ENCODE measurements at regions not wholly inside any gene's neighbourhood (a gene's known extent, or its start where the extent isn't known, plus 50 kb on each side); places are given as distances from the start of the nearest gene placed in this dataset.

DNA sequence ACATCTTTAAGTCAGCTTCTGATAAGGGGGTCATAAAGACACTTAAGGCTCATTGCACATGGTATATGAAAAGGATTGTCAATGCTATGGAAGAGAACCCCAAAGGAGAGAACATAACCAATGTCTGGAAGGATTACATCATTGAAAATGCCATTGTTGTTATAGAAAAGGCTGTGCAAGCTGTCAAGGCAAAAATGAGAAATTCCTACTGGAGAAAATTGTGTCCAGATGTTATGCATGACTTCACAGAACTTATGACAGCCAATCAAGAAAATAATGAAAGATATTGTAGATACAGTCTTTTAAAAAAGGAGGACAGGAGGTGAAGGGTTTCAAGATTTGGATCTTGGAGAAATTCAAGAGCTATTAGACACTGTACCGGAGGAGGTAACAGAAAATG lies 96.3 kb upstream of the MBNL1 start:
- peaks cover 28% of the 10 kb centered on the region for H3F3A ChIP-seq (replicated peaks; ENCODE audit: insufficient read depth)
- peak overlapping the region in 1 of 2 experiments; percentile 19; a peak in 1 of 4 replicates for H3K27ac ChIP-seq (ENCODE audit: low read depth in 2 of 2, low read length in 1 of 2)
- no peak overlapping the region for H3K9ac ChIP-seq
- WGBS (ENCODE audit: low lambda C conversion rate): 63% methylated on average over 1 of the region's 1 CpG
- no peak for DNase-seq
- H3K4me2 ChIP-seq: no peak overlapping the region
- H3K36me3 ChIP-seq (replicated peaks in 1 of 2; ENCODE audit: control insufficient read depth in 1 of 2, insufficient read depth in 2 of 2, low read length in 1 of 2): no peaks in the 10 kb centered on the region
- no peak overlapping the region for H2AFZ ChIP-seq (ENCODE audit: low read depth)
- ChIA-PET CTCF (interaction anchor here (0.7 to 1.6 kb wide), 3 partner anchors 11 to 300 kb away, joined by 3 read pairs; no protein-coding TSS in a partner anchor), POLR2A (no interaction called here)
- no peaks in the 10 kb centered on the region for H3K9me2 ChIP-seq
- H3K79me2 ChIP-seq (ENCODE audit: insufficient read depth): no peaks in the 10 kb centered on the region
- no peaks in the 10 kb centered on the region for H3K9me3 ChIP-seq
- H3K4me3 ChIP-seq (ENCODE audit: low read depth in 2 of 2, low read length in 1 of 2): no peak overlapping the region
- no peaks in the 10 kb centered on the region for H4K20me1 ChIP-seq (ENCODE audit: insufficient read depth)
- no peak for TF ChIP-seq MEF2A (IDR thresholded peaks at IDR 0.05; ENCODE audit: borderline replicate concordance, low read depth)
- TF ChIP-seq TEAD4 (IDR thresholded peaks at IDR 0.05; ENCODE audit: borderline replicate concordance, insufficient read depth): peak; percentile 15; the same call in 1 of the 2 replicates
- no peak for TF ChIP-seq YY1 (IDR thresholded peaks at IDR 0.05; ENCODE audit: low read depth)
- peak; percentile 87 for TF ChIP-seq TCF12 (IDR thresholded peaks at IDR 0.05)
- no peak for TF ChIP-seq GATA2 (CRISPR knock-in tag; IDR thresholded peaks at IDR 0.05)
- TF ChIP-seq RXRA (IDR thresholded peaks at IDR 0.05; ENCODE audit: borderline replicate concordance, low read depth): 0 out of 2 replicates have a peak, but pooled peaks have one; percentile 21
- no peak for TF ChIP-seq MAX (IDR thresholded peaks at IDR 0.05; ENCODE audit: low read depth)
- TF ChIP-seq JUND (IDR thresholded peaks at IDR 0.05): peak; percentile 49; the same call in 1 of the 2 replicates
- TF ChIP-seq ZBTB33 (IDR thresholded peaks at IDR 0.05; ENCODE audit: borderline replicate concordance, low read depth): no peak
- no peak for TF ChIP-seq RFX5 (IDR thresholded peaks at IDR 0.05; ENCODE audit: low read length)
- TF ChIP-seq USF2 (IDR thresholded peaks at IDR 0.05; ENCODE audit: borderline replicate concordance, low read depth, low read length): no peak
- TF ChIP-seq POLR2AphosphoS5 (IDR thresholded peaks at IDR 0.05; ENCODE audit: low read depth, low read length): no peak
- TF ChIP-seq NRF1 (IDR thresholded peaks at IDR 0.05; ENCODE audit: low read depth, low read length): no peak
- TF ChIP-seq FOXJ3 (CRISPR knock-in tag; IDR thresholded peaks at IDR 0.05): no peak
- TF ChIP-seq NFIC (IDR thresholded peaks at IDR 0.05; ENCODE audit: borderline replicate concordance): no peak; the same call in 1 of the 2 replicates
- TF ChIP-seq, protein P1, sequence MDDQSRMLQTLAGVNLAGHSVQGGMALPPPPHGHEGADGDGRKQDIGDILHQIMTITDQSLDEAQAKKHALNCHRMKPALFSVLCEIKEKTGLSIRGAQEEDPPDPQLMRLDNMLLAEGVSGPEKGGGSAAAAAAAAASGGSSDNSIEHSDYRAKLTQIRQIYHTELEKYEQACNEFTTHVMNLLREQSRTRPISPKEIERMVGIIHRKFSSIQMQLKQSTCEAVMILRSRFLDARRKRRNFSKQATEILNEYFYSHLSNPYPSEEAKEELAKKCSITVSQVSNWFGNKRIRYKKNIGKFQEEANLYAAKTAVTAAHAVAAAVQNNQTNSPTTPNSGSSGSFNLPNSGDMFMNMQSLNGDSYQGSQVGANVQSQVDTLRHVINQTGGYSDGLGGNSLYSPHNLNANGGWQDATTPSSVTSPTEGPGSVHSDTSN (IDR thresholded peaks at IDR 0.05): peak; percentile 72
- no peak for TF ChIP-seq GABPA (IDR thresholded peaks at IDR 0.05; ENCODE audit: low read depth)
- TF ChIP-seq RAD21 (IDR thresholded peaks at IDR 0.05; ENCODE audit: low read length): no peak
- peaks cover 0 to 7% of the 10 kb centered on the region in 2 experiments; a peak in 2 of 4 replicates for H3K4me1 ChIP-seq (ENCODE audit: control insufficient read depth in 1 of 2, insufficient read depth in 2 of 2, low read depth in 1 of 2, low read length in 1 of 2)
- H3K27me3 ChIP-seq (ENCODE audit: insufficient read depth): no peaks in the 10 kb centered on the region
